ENCODE measurements at regions not wholly inside any gene's neighbourhood (a gene's known extent, or its start where the extent isn't known, plus 50 kb on each side); places are given as distances from the start of the nearest gene placed in this dataset.

DNA sequence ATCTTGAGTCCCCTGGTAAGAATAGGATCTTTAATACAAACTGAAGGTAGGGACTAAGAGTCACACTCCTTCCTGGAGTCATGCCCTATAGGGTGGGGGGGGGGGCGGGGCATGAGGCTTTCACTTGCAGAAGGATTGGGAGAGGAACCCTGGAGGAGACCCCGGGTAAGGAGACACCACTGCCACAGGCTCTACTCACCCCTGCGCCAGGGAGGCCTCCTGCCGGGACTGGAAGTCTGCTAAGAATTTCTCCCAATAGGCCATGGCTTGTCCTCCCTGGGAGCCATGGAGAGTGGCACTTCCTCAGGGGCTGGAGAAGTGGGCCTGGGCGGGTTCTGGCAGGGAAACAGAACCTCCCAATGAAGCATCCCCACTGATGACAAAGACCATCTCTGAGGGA lies 645.3 kb upstream of the RAB6C start:
- no peak for TF ChIP-seq EZH2 (optimal IDR thresholded peaks at IDR 0.05; ENCODE audit: low read depth, low read length)
- TF ChIP-seq CTCF (IDR thresholded peaks at IDR 0.05; ENCODE audit: low read length), result no peak
